Chondrocyte (in vitro differentiated cells): ENCODE measurements at regions not wholly inside any gene's neighbourhood (a gene's known extent, or its start where the extent isn't known, plus 50 kb on each side); places are given as distances from the start of the nearest gene placed in this dataset.

Source experiments
- DNase-seq: peaks from one replicate; pipeline ENCODE4 v3.0.0; 2021; ENCODE audit warnings: mixed read lengths, low spot score
- H3K27ac Mint-ChIP-seq: one replicate; pipeline ENCODE4 v1.8.0; 2021; ENCODE audit warnings: mild to moderate bottlenecking, moderate library complexity, mixed read lengths; ENCODE audit not compliant: unreplicated experiment
- H3K27me3 Mint-ChIP-seq: 2 replicates; pipeline ENCODE4 v1.8.0; 2021; ENCODE audit warnings: low read depth, mixed read lengths
- H3K36me3 Mint-ChIP-seq: 2 replicates; pipeline ENCODE4 v1.8.0; 2021; ENCODE audit warnings: low read depth, mixed read lengths
- H3K4me1 Mint-ChIP-seq: 2 replicates; pipeline ENCODE4 v1.8.0; 2021; ENCODE audit warnings: low read depth, mild to moderate bottlenecking, mixed read lengths
- H3K4me3 Mint-ChIP-seq: one replicate; pipeline ENCODE4 v1.8.0; 2021; ENCODE audit warnings: mild to moderate bottlenecking, moderate library complexity, mixed read lengths; ENCODE audit not compliant: unreplicated experiment
- H3K9me3 Mint-ChIP-seq: 2 replicates; pipeline ENCODE4 v1.8.0; 2021; ENCODE audit warnings: low read depth, mixed read lengths
- CTCF ChIP-seq: fragments of 200-600 bp; sonication (generic); IDR thresholded peaks from 2 replicates; pipeline ENCODE4 v1.5.0; 2021; ENCODE audit warnings: antibody characterized with exemption, mild to moderate bottlenecking, moderate library complexity

- Mint-ChIP-seq H3K27me3 (no peaks in the 10 kb centered on the region), H3K9me3 (no peaks in the 10 kb centered on the region), H3K4me1 (peaks cover 33% of the 10 kb centered on the region), H3K36me3 (no peaks in the 10 kb centered on the region), H3K4me3 (no peak overlapping the region), H3K27ac (no peak overlapping the region)
- no peak for TF ChIP-seq CTCF
- DNase-seq: no peak
Observed at GRCh38 chr1:234932106-234932505, 196.5 kb downstream of the TOMM20 start.

- peaks cover 39% of the 10 kb centered on the region for H3K4me1 Mint-ChIP-seq
Observed at GRCh38 chr1:234931404-234931973, 197.1 kb downstream of the TOMM20 start.

GRCh38 chr1:234929369-234929768 is 199.3 kb downstream of the TOMM20 start:
- Mint-ChIP-seq H3K4me3 (no peak overlapping the region), H3K27ac (no peak overlapping the region), H3K4me1 (peaks cover 51% of the 10 kb centered on the region), H3K36me3 (no peaks in the 10 kb centered on the region), H3K9me3 (no peaks in the 10 kb centered on the region), H3K27me3 (no peaks in the 10 kb centered on the region)
- no peak for DNase-seq
- no peak for TF ChIP-seq CTCF

More at GRCh38 chr1:234931404-234931973, 197.1 kb downstream of the TOMM20 start:
- H3K36me3 Mint-ChIP-seq: no peaks in the 10 kb centered on the region
- no peak overlapping the region for H3K4me3 Mint-ChIP-seq
- H3K27me3 Mint-ChIP-seq: no peaks in the 10 kb centered on the region
- TF ChIP-seq CTCF: no peak
- DNase-seq: no peak
- no peak overlapping the region for H3K27ac Mint-ChIP-seq
- H3K9me3 Mint-ChIP-seq: no peaks in the 10 kb centered on the region

GRCh38 chr1:234928642-234929041 is 200.0 kb downstream of the TOMM20 start:
- H3K27me3 Mint-ChIP-seq: no peaks in the 10 kb centered on the region
- TF ChIP-seq CTCF: no peak
- no peaks in the 10 kb centered on the region for H3K9me3 Mint-ChIP-seq
- H3K36me3 Mint-ChIP-seq: no peaks in the 10 kb centered on the region
- no peak overlapping the region for H3K27ac Mint-ChIP-seq
- H3K4me3 Mint-ChIP-seq: no peak overlapping the region
- DNase-seq: no peak
- peaks cover 48% of the 10 kb centered on the region for H3K4me1 Mint-ChIP-seq

- TF ChIP-seq CTCF: no peak
- H3K27ac Mint-ChIP-seq: no peak overlapping the region
- H3K4me3 Mint-ChIP-seq: no peak overlapping the region
- no peaks in the 10 kb centered on the region for H3K36me3 Mint-ChIP-seq
- H3K27me3 Mint-ChIP-seq: no peaks in the 10 kb centered on the region
- no peak for DNase-seq
- peaks cover 43% of the 10 kb centered on the region for H3K4me1 Mint-ChIP-seq
- no peaks in the 10 kb centered on the region for H3K9me3 Mint-ChIP-seq
Observed at GRCh38 chr1:234927971-234928640, 200.5 kb downstream of the TOMM20 start.
